ENCODE measurements at regions not wholly inside any gene's neighbourhood (a gene's known extent, or its start where the extent isn't known, plus 50 kb on each side); places are given as distances from the start of the nearest gene placed in this dataset.

- TF ChIP-seq CTCF (IDR thresholded peaks at IDR 0.05) = no peak
- H3K36me3 ChIP-seq = no peaks in the 10 kb centered on the region
- ATAC-seq (no peak), DNase-seq (no peak)
- no peaks in the 10 kb centered on the region for H3K9me3 ChIP-seq
- intact Hi-C loops (cut with DNase I) = no loop called here
- no peaks in the 10 kb centered on the region for H3K4me1 ChIP-seq
- no peak overlapping the region for H3K4me3 ChIP-seq
- H3K27ac ChIP-seq = no peak overlapping the region
- peaks cover 0 to 3% of the 10 kb centered on the region in 2 donors for H3K27me3 ChIP-seq
These were observed 710.8 kb upstream of the HTR2C start for GRCh38 chrX:113873056-113873455.

GRCh38 chrX:113868711-113869110 lies 715.2 kb upstream of the HTR2C start:
- no peak for TF ChIP-seq CTCF (IDR thresholded peaks at IDR 0.05)
- Histone ChIP-seq H3K27me3 (peaks cover 0 to 3% of the 10 kb centered on the region in 2 donors), H3K9me3 (no peaks in the 10 kb centered on the region), H3K36me3 (no peaks in the 10 kb centered on the region), H3K4me1 (no peaks in the 10 kb centered on the region), H3K27ac (no peak overlapping the region), H3K4me3 (no peak overlapping the region)
- DNase-seq (no peak), ATAC-seq (no peak)
- intact Hi-C loops (cut with DNase I) = no loop called here

GRCh38 chrX:113868177-113868576 lies 715.7 kb upstream of the HTR2C start:
- no peaks in the 10 kb centered on the region for H3K36me3 ChIP-seq
- DNase-seq = peak in 2 of 4 donors; percentile 1 to 7
- intact Hi-C loops (cut with DNase I) = no loop called here

GRCh38 chrX:113849408-113849807 lies 734.5 kb upstream of the HTR2C start:
- DNase-seq (no peak), ATAC-seq (no peak)
- no peaks in the 10 kb centered on the region for H3K36me3 ChIP-seq
- H3K27me3 ChIP-seq = peaks cover 0 to 4% of the 10 kb centered on the region in 2 donors
- TF ChIP-seq CTCF (IDR thresholded peaks at IDR 0.05) = no peak
- H3K4me1 ChIP-seq = no peaks in the 10 kb centered on the region
- no peak overlapping the region for H3K4me3 ChIP-seq
- H3K27ac ChIP-seq = no peak overlapping the region
- intact Hi-C loops (cut with DNase I) = no loop called here
- H3K9me3 ChIP-seq = no peaks in the 10 kb centered on the region

More at GRCh38 chrX:113868177-113868576, 715.7 kb upstream of the HTR2C start:
- Histone ChIP-seq H3K9me3 (no peaks in the 10 kb centered on the region), H3K4me3 (no peak overlapping the region), H3K27ac (no peak overlapping the region), H3K4me1 (no peaks in the 10 kb centered on the region), H3K27me3 (peaks cover 0 to 3% of the 10 kb centered on the region in 2 donors)
- TF ChIP-seq CTCF (IDR thresholded peaks at IDR 0.05) = no peak
- no peak for ATAC-seq

- Histone ChIP-seq H3K27me3 (no peaks in the 10 kb centered on the region), H3K27ac (no peak overlapping the region), H3K9me3 (no peaks in the 10 kb centered on the region), H3K36me3 (no peaks in the 10 kb centered on the region), H3K4me3 (no peak overlapping the region), H3K4me1 (no peaks in the 10 kb centered on the region)
- no peak for TF ChIP-seq CTCF (IDR thresholded peaks at IDR 0.05)
- DNase-seq = no peak
- intact Hi-C loops (cut with DNase I) = no loop called here
- ATAC-seq = no peak
These were observed 750.5 kb upstream of the HTR2C start for GRCh38 chrX:113833096-113834055.

Data from left lung (tissue), 4 donors.